ENCODE measurements at regions not wholly inside any gene's neighbourhood (a gene's known extent, or its start where the extent isn't known, plus 50 kb on each side); places are given as distances from the start of the nearest gene placed in this dataset.

GRCh38 chr2:76323381-76323780 lies 612.7 kb upstream of the GCFC2 start:
- no peak for DNase-seq (ENCODE audit: low read depth)

GRCh38 chr2:76320716-76321115 lies 610.0 kb upstream of the GCFC2 start:
- DNase-seq (ENCODE audit: low read depth) = no peak

GRCh38 chr2:76318848-76319360 lies 608.2 kb upstream of the GCFC2 start:
- no peak for DNase-seq (ENCODE audit: low read depth)

- no peak for DNase-seq (ENCODE audit: low read depth)
These were observed 606.0 kb upstream of the GCFC2 start for GRCh38 chr2:76316691-76317090.

- DNase-seq (ENCODE audit: low read depth) = no peak
These were observed 603.7 kb upstream of the GCFC2 start for GRCh38 chr2:76314271-76315020.

- no peak for DNase-seq (ENCODE audit: low read depth)
These were observed 601.5 kb upstream of the GCFC2 start for GRCh38 chr2:76312236-76312635.

- DNase-seq (ENCODE audit: low read depth) = no peak
These were observed 601.0 kb upstream of the GCFC2 start for GRCh38 chr2:76311728-76312127.

- no peak for DNase-seq (ENCODE audit: low read depth)
These were observed 600.3 kb upstream of the GCFC2 start for GRCh38 chr2:76310894-76311633.

GRCh38 chr2:76307495-76307894 lies 596.8 kb upstream of the GCFC2 start:
- DNase-seq (ENCODE audit: low read depth) = no peak

GRCh38 chr2:76298041-76298440 lies 587.3 kb upstream of the GCFC2 start:
- no peak for DNase-seq (ENCODE audit: low read depth)

GRCh38 chr2:76296438-76296837 lies 585.7 kb upstream of the GCFC2 start:
- DNase-seq (ENCODE audit: low read depth) = no peak

GRCh38 chr2:76295762-76296161 lies 585.0 kb upstream of the GCFC2 start:
- no peak for DNase-seq (ENCODE audit: low read depth)

- no peak for DNase-seq (ENCODE audit: low read depth)
These were observed 577.9 kb upstream of the GCFC2 start for GRCh38 chr2:76288598-76288997.

- DNase-seq (ENCODE audit: low read depth) = no peak
These were observed 577.4 kb upstream of the GCFC2 start for GRCh38 chr2:76288146-76288545.

- DNase-seq (ENCODE audit: low read depth) = no peak
These were observed 572.6 kb upstream of the GCFC2 start for GRCh38 chr2:76283350-76283749.

- DNase-seq (ENCODE audit: low read depth) = no peak
These were observed 570.6 kb upstream of the GCFC2 start for GRCh38 chr2:76281156-76281841.

- DNase-seq (ENCODE audit: low read depth) = no peak
These were observed 570.0 kb upstream of the GCFC2 start for GRCh38 chr2:76280686-76281085.

- no peak for DNase-seq (ENCODE audit: low read depth)
These were observed 568.4 kb upstream of the GCFC2 start for GRCh38 chr2:76279142-76279541.

- DNase-seq (ENCODE audit: low read depth) = no peak
These were observed 565.1 kb upstream of the GCFC2 start for GRCh38 chr2:76275788-76276187.

GRCh38 chr2:76274676-76275075 lies 564.0 kb upstream of the GCFC2 start:
- no peak for DNase-seq (ENCODE audit: low read depth)

- DNase-seq (ENCODE audit: low read depth) = no peak
These were observed 563.4 kb upstream of the GCFC2 start for GRCh38 chr2:76274160-76274559.

- no peak for DNase-seq (ENCODE audit: low read depth)
These were observed 559.5 kb upstream of the GCFC2 start for GRCh38 chr2:76270096-76270710.
